ENCODE measurements at regions not wholly inside any gene's neighbourhood (a gene's known extent, or its start where the extent isn't known, plus 50 kb on each side); places are given as distances from the start of the nearest gene placed in this dataset.

DNA sequence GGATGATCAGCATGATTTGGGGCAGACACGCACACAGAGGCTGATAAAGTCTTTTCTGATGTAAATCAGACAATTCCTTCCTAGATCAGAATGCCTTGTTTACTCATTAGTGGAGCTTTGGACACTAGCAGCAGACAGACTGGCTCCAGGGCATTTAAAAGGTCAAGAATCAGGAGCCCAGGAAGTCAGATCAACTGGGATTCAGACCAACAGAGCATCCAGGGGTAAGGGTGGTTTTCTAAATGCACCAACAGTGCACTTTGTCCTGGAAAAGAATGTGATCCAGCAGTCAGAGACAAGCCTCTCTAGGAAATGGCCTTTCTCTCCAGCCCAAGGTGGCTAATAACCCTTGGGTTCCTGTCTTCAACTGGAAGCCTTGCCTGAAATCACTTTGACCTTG lies 405.3 kb downstream of the MED13L start:
- TF ChIP-seq EZH2 (IDR thresholded peaks at IDR 0.05; ENCODE audit: insufficient read depth, poor library complexity, severe bottlenecking) (no peak), EZH2phosphoT487 (IDR thresholded peaks at IDR 0.05; ENCODE audit: insufficient read depth, low read depth) (no peak)

Measured in GM23248 (cell line).